NCI-H187 treated with DMSO at 0.1 percent for 48 hours (cell line): ENCODE measurements at regions not wholly inside any gene's neighbourhood (a gene's known extent, or its start where the extent isn't known, plus 50 kb on each side); places are given as distances from the start of the nearest gene placed in this dataset.

Source experiments
- DNase-seq: peaks from one replicate; lab custom pipeline; 2025; lab: John Stamatoyannopoulos, UW

GRCh38 chr11:33412241-33412640 lies 155.1 kb downstream of the HIPK3 start:
- no peak for DNase-seq

- no peak for DNase-seq
Measured at GRCh38 chr11:33411751-33412150, 154.6 kb downstream of the HIPK3 start.

- no peak for DNase-seq
Measured at GRCh38 chr11:33410086-33410765, 153.0 kb downstream of the HIPK3 start.
